B cell (primary cell): ENCODE measurements at regions not wholly inside any gene's neighbourhood (a gene's known extent, or its start where the extent isn't known, plus 50 kb on each side); places are given as distances from the start of the nearest gene placed in this dataset.

ENCODE experiments used
- ATAC-seq: fragments of 200-7000 bp; cut with Tn5 transposase; one replicate; pipeline ENCODE4 v1.10.0; 2021; ENCODE audit warnings: low read depth, mild to moderate bottlenecking, moderate number of reproducible peaks, moderate library complexity
- CTCF ChIA-PET: fragments of 350-600 bp; sonication (Branson Sonifier 250); formaldehyde crosslinking; loops from one replicate; lab custom pipeline; 2021; ENCODE audit warnings: antibody characterized with exemption, inconsistent platforms; lab: Charles Lee
- POLR2A ChIA-PET: fragments of 350-600 bp; sonication (Branson Sonifier 250); formaldehyde crosslinking; loops from one replicate; lab custom pipeline; 2021; ENCODE audit warnings: antibody characterized with exemption; lab: Charles Lee
- DNase-seq: peaks from one replicate; pipeline ENCODE4 v3.0.0; 2013
- H2AFZ ChIP-seq: 2 replicates; pipeline ENCODE4 v1.6.1; 2012; ENCODE audit warnings: mild to moderate bottlenecking, low read depth, low read length; ENCODE audit not compliant: insufficient read depth, poor library complexity, severe bottlenecking
- H3K27ac ChIP-seq, 2 donors: 1 replicate in 1 of 2; 2 replicates in 1 of 2; pipeline ENCODE4 v1.5.1; 2012 to 2013; ENCODE audit warnings: low read length in 2 of 2, mild to moderate bottlenecking in 2 of 2, moderate library complexity in 1 of 2
- H3K27me3 ChIP-seq, 4 experiments: fragments of 200-600 bp in 1 of 4; sonication (generic) in 1 of 4; replicated peaks in 1 of 4; 1 replicate in 2 of 4; 2 replicates in 2 of 4; pipeline versions ENCODE4 v1.6.1 to v1.7.0; 2013 to 2016; ENCODE audit warnings: low read length in 3 of 4, mild to moderate bottlenecking in 2 of 4, mixed read lengths in 1 of 4, moderate library complexity in 1 of 4; ENCODE audit not compliant: insufficient read depth in 4 of 4, control insufficient read depth in 3 of 4; ENCODE audit errors: control extremely low read depth in 1 of 4
- H3K36me3 ChIP-seq, 2 experiments: replicated peaks in 1 of 2; 1 replicate in 1 of 2; 2 replicates in 1 of 2; pipeline versions ENCODE4 v1.6.1 to v1.7.1; 2013; ENCODE audit warnings: low read length in 1 of 2; ENCODE audit not compliant: insufficient read depth in 2 of 2, control insufficient read depth in 1 of 2; ENCODE audit errors: control extremely low read depth in 1 of 2, extremely low read depth in 1 of 2
- H3K4me1 ChIP-seq, 2 donors: fragments of 200-600 bp in 1 of 2; sonication (generic) in 1 of 2; 1 replicate in 1 of 2; 2 replicates in 1 of 2; pipeline versions ENCODE4 v1.5.1 to v1.6.1; 2013 to 2017; ENCODE audit warnings: low read length in 2 of 2; ENCODE audit not compliant: control insufficient read depth in 2 of 2, insufficient read depth in 2 of 2
- H3K4me2 ChIP-seq: replicated peaks from 2 replicates; pipeline ENCODE3; 2012; ENCODE audit warnings: mild to moderate bottlenecking, low read depth, low read length; ENCODE audit not compliant: poor library complexity, severe bottlenecking
- H3K4me3 ChIP-seq, 5 experiments: fragments of 200-600 bp in 1 of 5; sonication (generic) in 1 of 5; 1 replicate in 3 of 5; 2 replicates in 2 of 5; pipeline versions ENCODE4 v1.5.1 to v1.7.0; 2011 to 2016; ENCODE audit warnings: low read length in 4 of 5, mild to moderate bottlenecking in 4 of 5, low read depth in 2 of 5, control low read depth in 1 of 5, moderate library complexity in 1 of 5; ENCODE audit not compliant: insufficient read depth in 1 of 5; ENCODE audit errors: control extremely low read depth in 1 of 5, extremely low read depth in 1 of 5
- H3K79me2 ChIP-seq: fragments of 200-600 bp; sonication (generic); one replicate; pipeline ENCODE4 v1.6.0; 2016; ENCODE audit warnings: low read length; ENCODE audit not compliant: control insufficient read depth, insufficient read depth
- H3K9ac ChIP-seq: fragments of 200-600 bp; sonication (generic); 2 replicates; pipeline ENCODE4 v1.6.1; 2017; ENCODE audit warnings: mild to moderate bottlenecking, low read length, moderate library complexity
- H3K9me3 ChIP-seq, 3 donors: one replicate each; pipeline versions ENCODE4 v1.6.1 to v1.7.1; 2013; ENCODE audit warnings: low read length in 2 of 3; ENCODE audit not compliant: control insufficient read depth in 2 of 3, insufficient read depth in 1 of 3; ENCODE audit errors: control extremely low read depth in 1 of 3
- H4K20me1 ChIP-seq: 2 replicates; pipeline ENCODE4 v1.6.0; 2012; ENCODE audit warnings: mild to moderate bottlenecking, low read length; ENCODE audit not compliant: insufficient read depth, control insufficient read depth, poor library complexity, severe bottlenecking
- H3K27ac Mint-ChIP-seq: one replicate; pipeline ENCODE4 v1.8.0; 2021; ENCODE audit warnings: mixed read lengths
- H3K27me3 Mint-ChIP-seq: one replicate; pipeline ENCODE4 v1.8.0; 2021; ENCODE audit warnings: mixed read lengths
- H3K4me1 Mint-ChIP-seq: one replicate; pipeline ENCODE4 v1.8.0; 2021; ENCODE audit warnings: mixed read lengths
- H3K4me3 Mint-ChIP-seq: one replicate; pipeline ENCODE4 v1.8.0; 2021; ENCODE audit warnings: mixed read lengths
- H3K9me3 Mint-ChIP-seq: one replicate; pipeline ENCODE4 v1.8.0; 2022; ENCODE audit warnings: mixed read lengths; ENCODE audit not compliant: insufficient read depth
- CTCF ChIP-seq: fragments of 200-600 bp; IDR thresholded peaks from one replicate; pipeline ENCODE4 v1.8.0; 2022; ENCODE audit warnings: antibody characterized with exemption, mild to moderate bottlenecking
- EZH2 ChIP-seq: IDR thresholded peaks from 2 replicates; pipeline ENCODE4 v1.6.1; 2012; ENCODE audit warnings: borderline replicate concordance, low read depth, mild to moderate bottlenecking, moderate library complexity, low read length; ENCODE audit not compliant: insufficient read depth, poor library complexity, severe bottlenecking
- WGBS: methylation state at CpG from one replicate; pipeline ENCODE4 v1.1.5; 2013; ENCODE audit warnings: missing lambda C conversion rate; ENCODE audit not compliant: insufficient coverage; 5-methylcytosine and 5-hydroxymethylcytosine counted together
- intact Hi-C: fragments of 100-400 bp; cut with micrococcal nuclease; formaldehyde crosslinking; loops from one replicate; pipeline ENCODE4 v1.10.0; 2022

- Mint-ChIP-seq H3K27ac (no peak overlapping the region), H3K27me3 (peaks cover 9% of the 10 kb centered on the region), H3K4me1 (peaks cover 14% of the 10 kb centered on the region), H3K4me3 (no peak overlapping the region), H3K9me3 (no peaks in the 10 kb centered on the region)
- H3K9ac ChIP-seq: no peak overlapping the region
- no peaks in the 10 kb centered on the region for H3K79me2 ChIP-seq
- POLR2A ChIA-PET: no interaction called here
- DNase-seq: no peak
- WGBS: no CpG with 5 or more reads among the region's 1 CpG
- intact Hi-C loops: no loop called here
- CTCF ChIA-PET: interaction anchor here (0.7 to 1.7 kb wide), 5 partner anchors 12 to 566 kb away, joined by 3 to 7 read pairs (median 4); no protein-coding TSS in a partner anchor
- no peak overlapping the region for H3K4me2 ChIP-seq
- ATAC-seq: no peak
- no peaks in the 10 kb centered on the region for H4K20me1 ChIP-seq
- H3K27me3 ChIP-seq: no peaks in the 10 kb centered on the region
- peaks cover 12 to 13% of the 10 kb centered on the region in 2 donors for H3K4me1 ChIP-seq
- no peak overlapping the region for H3K4me3 ChIP-seq
- H2AFZ ChIP-seq: no peak overlapping the region
- H3K9me3 ChIP-seq: no peaks in the 10 kb centered on the region
- no peak for TF ChIP-seq EZH2
- TF ChIP-seq CTCF: no peak
- H3K27ac ChIP-seq: no peak overlapping the region
- no peaks in the 10 kb centered on the region for H3K36me3 ChIP-seq
Observed at GRCh38 chr12:67922245-67922644, 67.0 kb upstream of the IFNG-AS1 start.

- ChIA-PET POLR2A (no interaction called here), CTCF (no interaction called here)
- Histone ChIP-seq H3K27ac (no peak overlapping the region), H3K4me3 (no peak overlapping the region), H3K27me3 (no peaks in the 10 kb centered on the region), H3K9me3 (no peaks in the 10 kb centered on the region), H3K4me1 (peaks cover 4 to 5% of the 10 kb centered on the region in 2 donors), H3K9ac (no peak overlapping the region), H4K20me1 (no peaks in the 10 kb centered on the region), H3K36me3 (no peaks in the 10 kb centered on the region), H3K4me2 (no peak overlapping the region), H3K79me2 (no peaks in the 10 kb centered on the region), H2AFZ (no peak overlapping the region)
- TF ChIP-seq CTCF (no peak), EZH2 (no peak)
- Mint-ChIP-seq H3K4me3 (no peak overlapping the region), H3K27me3 (peaks cover 9% of the 10 kb centered on the region), H3K27ac (no peak overlapping the region), H3K9me3 (no peaks in the 10 kb centered on the region), H3K4me1 (peaks cover 5% of the 10 kb centered on the region)
- no CpG with 5 or more reads among the region's 2 CpGs for WGBS
- intact Hi-C loops: no loop called here
- DNase-seq (no peak), ATAC-seq (no peak)
Observed at GRCh38 chr12:67925077-67925476, 64.2 kb upstream of the IFNG-AS1 start.
